NOMO-1 (cell line): ENCODE measurements at regions not wholly inside any gene's neighbourhood (a gene's known extent, or its start where the extent isn't known, plus 50 kb on each side); places are given as distances from the start of the nearest gene placed in this dataset.
A peak's percentile ranks its signal among the peaks of the same experiment; 100 is the strongest.
"Not testable (repeated sequence)": the region's sequence is repeated elsewhere in the genome, so short reads cannot be mapped to it uniquely, and the experiment has no call there.

Source experiments
- DNase-seq, 2 experiments: peaks; one replicate each; lab custom pipeline; 2025; ENCODE audit not compliant: unreplicated experiment in 2 of 2; lab: John Stamatoyannopoulos, UW

DNA sequence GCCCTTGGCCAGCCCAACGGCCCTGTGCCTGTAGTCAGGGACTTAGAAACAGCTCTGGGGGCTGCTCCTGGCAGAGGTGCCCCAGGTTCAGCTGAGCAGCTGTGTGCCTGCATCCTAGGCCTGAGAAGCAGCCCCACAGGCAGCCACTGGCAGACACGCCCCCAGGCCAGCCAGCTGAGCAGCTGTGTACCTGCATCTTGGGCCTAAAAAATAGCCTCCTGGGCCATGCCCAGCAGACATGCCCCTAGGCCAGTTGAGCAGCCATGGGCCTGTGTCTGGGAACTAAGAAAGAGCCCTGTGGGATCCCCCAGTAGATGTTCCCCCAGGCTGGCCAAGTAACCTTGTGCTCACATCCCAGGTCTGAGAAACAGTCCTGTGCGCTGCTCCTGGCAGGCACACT, 64.0 kb downstream of the TBR1 start:
- no peak for DNase-seq

DNA sequence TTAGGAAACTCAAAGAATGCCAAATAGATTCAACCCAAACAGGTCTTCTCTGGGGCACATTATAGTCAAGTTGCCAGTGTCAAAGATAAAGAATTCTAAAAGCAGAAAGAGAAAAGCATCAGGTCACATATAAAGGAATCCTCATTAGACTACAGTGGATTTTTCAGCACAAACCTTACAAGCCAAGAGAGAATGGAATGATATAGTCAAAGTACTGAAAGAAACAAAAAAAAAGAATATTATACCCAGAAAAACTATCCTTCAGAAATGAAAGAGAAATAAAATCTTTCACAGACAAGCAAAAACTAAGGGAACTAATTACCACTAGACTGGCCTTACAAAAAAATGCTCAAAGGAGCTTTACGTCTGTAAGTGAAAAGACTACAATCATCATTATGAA, 65.5 kb downstream of the TBR1 start:
- DNase-seq, result no peak

DNA sequence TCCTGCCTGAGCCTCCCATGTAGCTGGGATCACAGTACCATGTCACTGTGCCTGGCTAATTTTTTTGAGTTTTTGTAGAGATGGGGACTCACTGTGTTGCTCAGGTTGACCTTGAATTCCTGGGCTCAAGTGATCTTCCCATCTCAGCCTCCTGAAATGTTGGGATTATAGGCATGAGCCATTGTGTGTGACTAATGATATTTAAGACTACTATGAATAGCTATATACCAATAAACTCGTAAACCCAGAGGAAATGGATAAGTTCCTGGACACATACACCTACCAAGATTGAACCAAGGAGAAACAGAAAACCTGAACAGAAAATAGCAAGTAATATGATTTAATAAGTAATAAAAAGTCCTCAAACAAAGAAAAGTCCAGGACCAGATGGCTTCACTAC, 68.0 kb downstream of the TBR1 start:
- no peak for DNase-seq

DNA sequence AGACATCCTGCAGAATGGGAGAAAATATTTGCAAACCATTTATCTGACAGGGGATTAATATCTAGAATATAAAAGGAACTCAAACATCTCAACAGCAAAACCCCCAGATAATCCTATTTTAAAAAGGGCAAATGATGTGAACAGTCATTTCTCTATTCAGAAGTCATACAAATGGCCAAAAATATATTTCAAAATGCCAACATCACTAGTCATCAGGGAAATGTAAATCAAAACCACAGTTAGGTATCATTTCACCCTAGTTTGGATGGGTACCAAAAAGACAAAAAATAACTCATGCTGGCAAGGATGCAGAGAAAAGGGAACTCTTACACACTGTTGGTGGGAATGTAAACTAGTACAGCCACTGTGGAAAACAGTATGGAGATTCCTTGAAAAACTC, 70.0 kb downstream of the TBR1 start:
- no peak for DNase-seq

DNA sequence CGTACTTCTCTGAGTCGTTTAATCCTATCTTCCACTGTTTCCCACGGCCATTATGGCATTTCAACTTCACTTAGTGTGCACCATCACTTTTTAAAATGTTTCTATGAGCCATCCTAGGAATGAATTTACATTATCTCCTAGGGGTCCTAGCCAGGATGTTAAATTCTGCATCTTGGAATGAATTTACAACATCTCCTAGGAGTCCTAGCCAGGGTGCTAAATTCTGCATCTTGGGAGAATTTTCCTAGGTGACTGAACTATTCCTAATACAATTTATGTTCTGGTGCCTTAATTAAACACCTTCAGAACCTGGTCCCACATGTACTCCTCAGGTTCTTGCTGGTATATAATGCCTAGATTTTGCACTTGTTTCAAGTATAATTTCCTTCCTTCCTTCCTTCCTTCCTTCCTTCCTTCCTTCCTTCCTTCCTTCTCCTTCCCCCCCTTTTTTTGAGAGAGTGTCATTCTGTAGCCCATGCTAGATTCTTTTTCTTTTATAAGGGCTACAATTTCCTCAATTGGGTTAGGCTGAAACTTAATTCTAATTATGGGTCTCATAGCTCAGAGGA, 72.1 kb downstream of the TBR1 start:
- no peak for DNase-seq

DNA sequence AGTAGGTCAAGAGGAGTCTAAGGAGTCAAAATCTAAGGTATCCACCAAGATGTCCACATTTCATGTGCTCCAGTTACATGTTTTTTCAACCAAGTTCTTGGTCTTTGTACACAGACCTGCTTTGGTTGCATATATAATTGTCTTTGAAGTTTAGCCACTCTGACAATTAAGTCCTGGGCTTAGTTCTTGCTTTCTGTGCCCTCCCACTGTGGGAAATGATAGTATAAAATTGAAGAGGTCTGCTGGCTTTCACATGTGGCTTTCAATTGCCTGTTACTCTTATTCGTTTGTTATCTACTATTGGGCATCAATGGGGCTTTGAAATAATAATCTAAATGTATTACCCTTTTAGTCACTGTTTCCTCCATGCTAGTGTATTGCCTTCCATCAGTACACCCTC, 72.8 kb downstream of the TBR1 start:
- DNase-seq, result no peak

DNA sequence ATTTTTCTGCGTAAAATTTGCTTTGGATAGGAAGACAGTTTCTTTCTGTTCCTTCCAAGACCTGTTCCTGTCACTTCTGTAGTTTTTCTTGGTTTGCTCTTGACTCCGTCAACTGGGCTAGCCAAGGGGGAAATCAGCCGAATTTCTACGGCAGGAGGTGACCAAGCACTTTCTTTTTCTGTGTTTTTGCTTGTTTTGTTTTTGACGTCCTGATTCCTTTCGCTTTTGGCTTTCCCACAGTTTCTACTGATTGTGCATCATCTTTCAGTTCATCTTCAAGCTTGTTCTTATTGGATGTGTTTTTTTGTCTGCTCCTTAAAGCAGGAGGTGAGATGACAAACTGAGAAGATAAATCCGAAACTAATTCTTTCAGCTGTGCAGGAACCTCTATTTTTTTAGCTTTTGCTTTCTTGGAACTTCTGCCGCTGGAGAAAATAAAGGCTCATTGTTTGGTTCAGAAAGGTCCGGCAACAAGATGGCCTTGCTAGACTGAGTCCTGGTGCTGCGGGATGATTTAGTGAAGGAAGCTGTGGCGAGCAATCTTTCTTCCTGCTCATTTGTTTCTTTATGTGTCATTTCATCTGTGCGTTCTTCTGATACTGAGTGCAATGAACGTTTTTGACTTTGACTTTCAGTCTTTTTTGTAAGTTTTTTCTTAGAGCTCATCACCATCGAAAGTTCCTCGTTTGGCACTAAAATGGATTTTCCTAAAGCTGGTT, 85.0 kb downstream of the TBR1 start:
- peak in 1 of 2 experiments; percentile 21 for DNase-seq

DNA sequence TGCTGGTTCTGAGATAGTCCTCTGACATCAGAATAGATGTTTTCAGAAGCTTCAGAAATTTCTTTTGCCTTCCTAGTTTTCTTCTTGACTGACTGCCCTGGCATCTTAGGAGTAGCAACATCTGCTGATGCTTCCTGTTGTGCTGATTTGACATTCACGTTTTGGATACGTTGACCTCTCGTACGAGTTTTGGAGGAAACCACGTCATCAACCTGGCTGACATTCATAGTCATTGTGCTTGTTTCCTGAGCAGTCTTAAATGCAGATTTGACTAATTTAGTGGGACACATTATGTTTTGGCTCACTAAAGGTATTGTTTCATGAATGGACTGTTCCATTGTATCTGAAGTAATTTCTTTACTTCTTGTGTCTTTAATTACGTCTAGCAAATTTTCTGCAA, 86.2 kb downstream of the TBR1 start:
- not testable (repeated sequence) for DNase-seq

DNA sequence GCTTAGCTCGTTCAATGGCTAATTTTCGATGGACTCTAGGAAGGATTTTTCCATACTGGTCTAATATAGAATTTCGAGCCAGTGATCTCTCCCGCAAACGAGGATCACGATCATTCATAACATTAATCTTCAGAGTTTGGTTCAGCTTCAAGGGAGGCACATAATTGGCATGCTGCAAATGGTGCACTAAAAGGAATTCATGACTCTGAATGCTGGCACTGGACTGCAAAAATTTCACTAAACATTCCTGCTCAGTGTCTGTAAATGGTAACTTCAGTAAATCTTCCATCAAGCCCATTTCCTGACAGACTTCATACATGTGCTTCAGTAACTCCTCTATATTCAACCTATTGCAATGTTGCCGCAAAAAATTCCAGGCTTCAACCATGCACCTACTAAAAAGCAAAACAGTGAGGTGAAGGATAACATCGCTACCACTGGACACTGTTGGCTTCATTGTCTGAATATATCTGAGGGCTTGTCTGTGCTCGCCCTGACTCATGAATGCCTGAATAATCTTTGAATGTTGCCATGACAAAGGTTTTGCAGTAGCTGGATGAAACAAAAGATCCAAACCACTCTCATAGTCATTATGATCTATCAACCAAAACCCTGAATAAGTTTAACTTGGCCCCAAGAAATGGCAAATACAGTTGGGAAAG, 88.7 kb downstream of the TBR1 start:
- DNase-seq, result not testable (repeated sequence)

DNA sequence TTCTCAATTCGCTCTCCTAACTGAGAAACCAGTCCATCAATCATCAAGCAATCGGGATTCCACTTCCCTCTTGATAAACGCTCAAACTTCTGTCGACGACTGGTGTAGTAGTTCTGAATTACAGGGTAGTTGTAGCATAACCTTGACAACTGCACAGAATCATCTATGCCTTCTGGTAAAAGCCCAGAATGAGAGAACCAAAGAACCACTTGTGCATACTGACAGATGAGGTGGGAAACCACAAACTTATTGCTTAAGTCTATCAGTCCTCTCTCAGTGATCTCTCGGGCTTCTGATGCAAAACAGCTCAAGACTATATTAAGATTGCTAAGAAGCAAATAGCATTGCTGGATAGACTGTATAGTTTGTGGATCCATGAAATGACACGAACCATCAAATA, 89.4 kb downstream of the TBR1 start:
- not testable (repeated sequence) for DNase-seq

DNA sequence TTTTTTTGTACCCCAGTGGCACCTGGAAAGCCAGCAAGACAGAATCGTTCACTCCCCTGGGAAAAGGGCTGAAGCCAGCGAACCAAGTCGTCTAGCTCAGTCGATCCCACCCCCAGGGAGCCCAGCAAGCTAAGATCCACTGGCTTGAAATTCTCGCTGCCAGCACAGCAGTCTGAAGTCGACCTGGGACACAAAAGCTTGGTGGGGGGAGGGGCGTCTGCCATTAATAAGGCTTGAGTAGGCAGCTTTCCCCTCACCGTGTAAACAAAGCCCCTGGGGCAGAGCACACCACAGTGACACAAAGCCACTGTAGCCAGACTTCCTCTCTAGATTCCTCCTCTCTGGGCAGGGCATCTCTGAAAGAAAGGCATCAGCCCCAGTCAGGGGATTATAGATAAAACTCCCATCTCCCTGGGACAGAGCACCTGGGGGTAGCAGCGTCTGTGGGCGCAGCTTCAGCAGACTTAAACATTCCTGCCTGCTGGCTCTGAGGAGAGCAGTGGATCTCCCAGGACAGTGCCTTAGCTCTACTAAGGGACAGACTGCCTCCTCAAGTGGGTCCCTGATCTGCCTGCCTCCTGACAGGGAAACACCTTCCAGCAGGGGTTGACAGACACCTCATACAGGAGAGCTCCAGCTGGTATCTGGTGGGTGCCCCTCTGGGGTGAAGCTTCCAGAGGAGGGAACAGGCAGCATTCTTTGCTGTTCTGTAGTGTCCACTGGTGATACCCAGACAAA, 97.4 kb downstream of the TBR1 start:
- DNase-seq, result not testable (repeated sequence)

DNA sequence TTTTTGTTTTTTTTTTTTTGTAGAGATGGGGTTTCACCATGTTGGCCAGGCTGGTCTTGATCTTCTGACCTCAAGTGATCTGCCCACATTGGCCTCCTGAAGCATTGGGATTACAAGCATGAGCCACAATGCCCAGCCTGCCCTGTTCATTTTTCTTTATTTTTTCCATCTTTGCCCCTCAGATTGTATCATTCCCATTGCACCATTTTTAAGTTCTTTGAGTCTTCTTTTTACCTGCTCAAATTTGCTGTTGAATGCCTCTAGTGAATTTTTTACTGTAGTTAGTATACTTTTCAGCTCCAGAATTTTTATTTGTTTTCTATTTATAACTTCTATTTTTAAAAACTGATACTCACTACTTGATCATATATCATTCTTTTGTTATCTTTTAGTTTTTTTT, 101.4 kb upstream of the SLC4A10 start:
- DNase-seq, result no peak

DNA sequence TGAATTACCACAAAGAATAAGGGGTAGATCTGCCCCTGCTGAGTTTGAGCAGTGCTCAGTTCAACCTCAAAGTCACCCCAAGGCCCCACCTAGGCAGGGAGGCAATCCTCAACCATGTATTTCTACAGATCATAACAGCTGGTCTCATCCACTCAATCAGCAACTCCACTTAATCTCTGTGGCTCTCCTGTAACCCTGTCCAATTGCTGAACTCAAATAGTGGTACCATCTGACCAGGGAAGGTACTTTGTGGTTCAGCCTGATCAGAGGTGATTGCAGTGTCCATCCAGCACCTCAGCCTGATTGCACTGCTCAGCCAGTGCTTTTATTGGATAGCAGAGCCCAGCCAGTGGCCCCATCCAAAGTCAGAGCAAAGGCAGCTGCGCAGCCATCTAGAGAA, 91.0 kb upstream of the SLC4A10 start:
- no peak for DNase-seq

DNA sequence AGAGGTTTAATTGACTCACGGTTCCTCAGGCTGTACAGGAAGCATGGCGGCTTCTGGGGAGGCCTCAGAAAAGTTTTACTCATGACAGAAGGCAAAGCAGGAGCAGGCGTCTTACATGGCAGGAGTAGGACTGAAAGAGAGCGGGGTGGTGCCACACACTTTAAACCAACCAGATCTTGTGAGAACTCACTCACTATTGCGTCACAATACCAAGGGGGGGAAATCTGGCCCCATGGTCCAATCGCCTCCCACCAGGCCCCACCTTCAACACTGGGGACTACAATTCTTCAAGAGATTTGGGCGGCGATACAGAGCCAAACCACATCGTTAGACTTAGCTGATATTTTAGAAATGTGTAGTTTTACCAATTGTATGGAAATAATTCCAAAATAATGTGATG, 77.6 kb upstream of the SLC4A10 start:
- DNase-seq, result no peak

DNA sequence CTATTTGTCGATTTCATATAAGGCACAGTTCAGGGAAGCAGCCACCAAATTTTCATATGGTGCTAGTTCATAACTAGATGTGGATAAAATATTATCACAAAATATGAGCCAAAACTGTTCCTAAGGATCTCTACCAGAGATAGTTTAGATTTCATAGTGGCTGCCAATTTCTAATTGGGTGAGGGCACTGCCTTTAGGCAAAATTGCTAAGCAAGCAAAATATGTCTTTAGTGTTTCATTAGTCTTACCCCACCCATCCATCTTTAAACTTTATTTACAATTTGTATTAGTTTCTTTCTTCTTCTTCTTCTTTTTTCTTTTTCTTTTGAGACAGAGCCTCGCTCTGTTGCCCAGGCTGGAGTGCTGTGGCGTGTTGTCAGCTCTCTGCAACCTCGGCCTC, 77.1 kb upstream of the SLC4A10 start:
- DNase-seq, result no peak

DNA sequence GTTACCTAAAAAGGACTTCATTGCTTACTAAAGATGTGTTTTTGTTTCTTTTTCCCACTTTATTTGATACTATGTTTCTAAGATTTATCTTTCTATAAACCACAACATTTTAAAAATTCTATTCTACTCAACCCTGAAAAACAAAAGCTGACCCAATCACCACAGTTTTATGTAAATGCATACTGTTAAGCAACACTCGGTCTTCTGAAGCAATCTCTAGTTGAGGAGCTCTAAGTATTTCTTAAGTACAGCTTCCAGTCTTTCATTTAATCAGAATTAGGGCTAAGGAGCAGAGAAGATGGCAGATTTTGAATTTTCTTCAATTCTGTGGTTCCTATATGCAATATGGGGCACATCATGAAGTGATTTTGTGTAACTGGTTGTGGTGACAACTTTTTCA, 72.2 kb upstream of the SLC4A10 start:
- no peak for DNase-seq

DNA sequence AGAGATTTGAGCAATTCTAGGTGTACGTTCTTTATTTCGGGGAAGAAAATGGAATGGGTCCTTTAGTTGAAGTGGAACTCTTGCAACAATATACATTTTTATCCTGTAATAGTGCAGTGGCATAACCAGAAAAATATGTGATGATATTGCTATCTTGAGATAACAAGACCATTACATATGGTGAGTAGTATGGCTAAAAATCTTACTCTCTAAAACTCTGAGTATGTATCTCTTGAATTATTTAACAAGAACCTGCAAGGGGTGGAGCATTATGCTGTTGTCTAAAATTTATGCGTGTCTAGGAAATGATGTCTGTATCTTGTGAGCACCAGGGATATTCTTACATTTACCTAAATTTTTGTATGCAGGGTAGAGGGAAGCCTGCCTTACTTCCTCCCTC, 68.4 kb upstream of the SLC4A10 start:
- DNase-seq, result no peak

DNA sequence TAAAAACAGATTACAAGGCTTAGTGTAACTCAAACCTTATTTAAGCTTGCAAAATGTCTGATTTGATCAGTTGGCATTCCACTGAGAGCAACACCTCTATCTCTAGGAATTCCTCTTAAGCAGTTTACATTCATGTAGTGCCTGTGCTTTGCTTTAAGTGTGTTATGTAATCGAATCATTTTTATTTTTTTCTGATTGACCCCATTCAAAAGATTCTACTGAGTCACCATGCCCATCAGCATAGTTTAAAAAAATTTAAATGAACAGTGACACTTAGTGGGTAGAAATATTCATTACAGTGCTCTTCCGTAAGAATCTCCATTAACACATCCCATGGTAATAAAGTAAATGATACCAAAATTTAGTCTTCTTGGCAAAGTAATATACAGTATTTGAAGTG, 67.8 kb upstream of the SLC4A10 start:
- DNase-seq, result no peak

DNA sequence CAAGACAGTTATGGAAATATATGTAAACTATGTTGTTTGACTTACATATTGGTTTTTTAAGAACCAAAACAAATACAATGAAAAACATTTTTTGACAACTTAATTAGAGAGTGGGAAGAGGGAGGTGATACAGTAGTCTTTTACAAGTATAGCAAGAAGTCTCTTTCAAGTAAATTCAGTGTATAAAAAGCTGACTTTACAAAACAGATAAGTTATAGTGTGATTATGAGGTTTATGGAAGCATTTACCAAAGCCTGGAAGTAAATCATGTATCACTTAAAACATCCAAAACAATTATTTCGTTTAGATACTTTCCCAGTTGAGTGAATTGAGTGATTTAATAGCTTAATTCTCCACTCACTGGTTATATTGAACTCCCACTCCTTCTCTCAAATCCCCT, 66.7 kb upstream of the SLC4A10 start:
- DNase-seq, result no peak

DNA sequence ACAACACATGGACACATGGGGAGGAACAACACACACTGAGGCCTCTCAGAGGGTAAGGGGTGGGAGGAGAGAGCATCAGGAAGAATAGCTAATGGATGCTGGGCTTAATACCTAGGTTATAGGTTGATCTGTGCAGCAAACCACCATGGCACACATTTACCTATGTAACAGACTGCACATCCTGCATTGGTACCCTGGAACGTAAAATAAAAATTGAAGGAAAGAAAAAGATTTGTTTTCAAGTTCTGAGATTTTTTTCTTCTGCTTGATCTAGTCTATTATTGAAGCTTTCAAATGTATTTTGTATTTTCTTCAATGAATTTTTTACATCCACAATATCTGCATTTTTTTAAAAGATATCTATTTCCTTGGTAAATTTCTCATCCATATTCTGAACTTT, 59.3 kb upstream of the SLC4A10 start:
- no peak for DNase-seq

DNA sequence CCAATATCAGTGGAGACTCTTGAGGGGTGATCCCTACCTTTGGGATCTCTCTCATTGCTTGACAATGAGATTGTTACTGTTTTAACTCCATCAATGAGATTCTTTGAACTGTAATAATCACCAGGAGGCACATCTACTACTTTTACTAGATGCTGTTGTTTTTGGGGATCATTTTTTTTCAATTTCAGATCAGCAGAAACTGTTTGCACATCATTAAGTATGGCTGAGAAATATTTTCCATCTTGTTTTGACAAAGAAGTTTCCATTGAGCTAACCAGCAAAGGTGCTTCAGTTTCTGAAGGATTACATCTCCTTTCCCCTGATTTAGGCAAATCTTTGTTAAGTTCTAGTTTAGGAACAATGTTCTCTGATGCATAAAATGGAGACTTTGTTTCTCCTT, 54.8 kb upstream of the SLC4A10 start:
- no peak for DNase-seq
